ENCODE measurements at regions not wholly inside any gene's neighbourhood (a gene's known extent, or its start where the extent isn't known, plus 50 kb on each side); places are given as distances from the start of the nearest gene placed in this dataset.

GRCh38 chr12:89803412-89803811 is 94.8 kb upstream of the ATP2B1 start:
- H3K4me2 ChIP-seq (ENCODE audit: low read length) = no peak overlapping the region
- no peaks in the 10 kb centered on the region for H3K27me3 ChIP-seq (ENCODE audit: control insufficient read depth, low read length)
- no peak overlapping the region for H3K27ac ChIP-seq (ENCODE audit: low read depth, low read length)
- H4K20me1 ChIP-seq (ENCODE audit: control insufficient read depth, insufficient read depth, low read depth, low read length) = no peaks in the 10 kb centered on the region
- no peaks in the 10 kb centered on the region for H3K36me3 ChIP-seq (ENCODE audit: control insufficient read depth, low read length)
- peaks cover 9% of the 10 kb centered on the region for H3K4me1 ChIP-seq (ENCODE audit: control insufficient read depth, low read length)
- no peaks in the 10 kb centered on the region for H3K9me2 ChIP-seq (replicated peaks; ENCODE audit: control insufficient read depth, low read length)
- H3K9me3 ChIP-seq (ENCODE audit: control insufficient read depth, insufficient read depth, low read length) = no peaks in the 10 kb centered on the region
- no peaks in the 10 kb centered on the region for H3K79me2 ChIP-seq (ENCODE audit: control insufficient read depth, low read length)
- H3K4me3 ChIP-seq (ENCODE audit: low read length) = no peak overlapping the region
- H3F3A ChIP-seq (ENCODE audit: control insufficient read depth, insufficient read depth) = no peaks in the 10 kb centered on the region
- TF ChIP-seq EZH2phosphoT487 (IDR thresholded peaks at IDR 0.05; ENCODE audit: borderline replicate concordance, low read length) (no peak), CTCF (IDR thresholded peaks at IDR 0.05; ENCODE audit: low read depth, low read length, poor library complexity, severe bottlenecking) (no peak)

- Histone ChIP-seq H3K9me2 (replicated peaks; ENCODE audit: control insufficient read depth, low read length) (no peaks in the 10 kb centered on the region), H3K9me3 (ENCODE audit: control insufficient read depth, insufficient read depth, low read length) (no peaks in the 10 kb centered on the region), H4K20me1 (ENCODE audit: control insufficient read depth, insufficient read depth, low read depth, low read length) (no peaks in the 10 kb centered on the region), H3K27me3 (ENCODE audit: control insufficient read depth, low read length) (no peaks in the 10 kb centered on the region), H3K27ac (ENCODE audit: low read depth, low read length) (no peak overlapping the region), H3F3A (ENCODE audit: control insufficient read depth, insufficient read depth) (no peaks in the 10 kb centered on the region), H3K4me3 (ENCODE audit: low read length) (no peak overlapping the region), H3K4me2 (ENCODE audit: low read length) (no peak overlapping the region), H3K79me2 (ENCODE audit: control insufficient read depth, low read length) (no peaks in the 10 kb centered on the region), H3K4me1 (ENCODE audit: control insufficient read depth, low read length) (peaks cover 9% of the 10 kb centered on the region), H3K36me3 (ENCODE audit: control insufficient read depth, low read length) (no peaks in the 10 kb centered on the region)
- TF ChIP-seq EZH2phosphoT487 (IDR thresholded peaks at IDR 0.05; ENCODE audit: borderline replicate concordance, low read length) = no peak
- no peak for TF ChIP-seq CTCF (IDR thresholded peaks at IDR 0.05; ENCODE audit: low read depth, low read length, poor library complexity, severe bottlenecking)
Observed at GRCh38 chr12:89801284-89801683, 92.6 kb upstream of the ATP2B1 start.

- H3K79me2 ChIP-seq (ENCODE audit: control insufficient read depth, low read length) = no peaks in the 10 kb centered on the region
- H3K4me2 ChIP-seq (ENCODE audit: low read length) = no peak overlapping the region
- no peaks in the 10 kb centered on the region for H3K36me3 ChIP-seq (ENCODE audit: control insufficient read depth, low read length)
- H3K9me3 ChIP-seq (ENCODE audit: control insufficient read depth, insufficient read depth, low read length) = no peaks in the 10 kb centered on the region
- no peaks in the 10 kb centered on the region for H3K27me3 ChIP-seq (ENCODE audit: control insufficient read depth, low read length)
- H3K9me2 ChIP-seq (replicated peaks; ENCODE audit: control insufficient read depth, low read length) = no peaks in the 10 kb centered on the region
- H3K27ac ChIP-seq (ENCODE audit: low read depth, low read length) = no peak overlapping the region
- no peaks in the 10 kb centered on the region for H3F3A ChIP-seq (ENCODE audit: control insufficient read depth, insufficient read depth)
- no peak overlapping the region for H3K4me3 ChIP-seq (ENCODE audit: low read length)
- H3K4me1 ChIP-seq (ENCODE audit: control insufficient read depth, low read length) = peaks cover 9% of the 10 kb centered on the region
- no peak for TF ChIP-seq CTCF (IDR thresholded peaks at IDR 0.05; ENCODE audit: low read depth, low read length, poor library complexity, severe bottlenecking)
- TF ChIP-seq EZH2phosphoT487 (IDR thresholded peaks at IDR 0.05; ENCODE audit: borderline replicate concordance, low read length) = no peak
- no peaks in the 10 kb centered on the region for H4K20me1 ChIP-seq (ENCODE audit: control insufficient read depth, insufficient read depth, low read depth, low read length)
Observed at GRCh38 chr12:89800435-89800834, 91.8 kb upstream of the ATP2B1 start.

- no peak overlapping the region for H3K27ac ChIP-seq (ENCODE audit: low read depth, low read length)
- H4K20me1 ChIP-seq (ENCODE audit: control insufficient read depth, insufficient read depth, low read depth, low read length) = no peaks in the 10 kb centered on the region
- H3F3A ChIP-seq (ENCODE audit: control insufficient read depth, insufficient read depth) = no peaks in the 10 kb centered on the region
- H3K4me2 ChIP-seq (ENCODE audit: low read length) = no peak overlapping the region
- TF ChIP-seq CTCF (IDR thresholded peaks at IDR 0.05; ENCODE audit: low read depth, low read length, poor library complexity, severe bottlenecking) (no peak), EZH2phosphoT487 (IDR thresholded peaks at IDR 0.05; ENCODE audit: borderline replicate concordance, low read length) (no peak)
- no peak overlapping the region for H3K4me3 ChIP-seq (ENCODE audit: low read length)
- no peaks in the 10 kb centered on the region for H3K9me3 ChIP-seq (ENCODE audit: control insufficient read depth, insufficient read depth, low read length)
- H3K9me2 ChIP-seq (replicated peaks; ENCODE audit: control insufficient read depth, low read length) = no peaks in the 10 kb centered on the region
- H3K27me3 ChIP-seq (ENCODE audit: control insufficient read depth, low read length) = no peaks in the 10 kb centered on the region
- H3K4me1 ChIP-seq (ENCODE audit: control insufficient read depth, low read length) = peaks cover 9% of the 10 kb centered on the region
- no peaks in the 10 kb centered on the region for H3K79me2 ChIP-seq (ENCODE audit: control insufficient read depth, low read length)
- no peaks in the 10 kb centered on the region for H3K36me3 ChIP-seq (ENCODE audit: control insufficient read depth, low read length)
Observed at GRCh38 chr12:89799316-89799715, 90.7 kb upstream of the ATP2B1 start.
